GM12892 (cell line): ENCODE measurements at regions not wholly inside any gene's neighbourhood (a gene's known extent, or its start where the extent isn't known, plus 50 kb on each side); places are given as distances from the start of the nearest gene placed in this dataset.
"Not testable (repeated sequence)": the region's sequence is repeated elsewhere in the genome, so short reads cannot be mapped to it uniquely, and the experiment has no call there.

Source experiments
- POLR2A ChIP-seq: IDR thresholded peaks from 2 replicates; pipeline ENCODE4 v1.6.1; 2011; ENCODE audit warnings: low read depth, low read length, control low read depth
- POLR2AphosphoS5 ChIP-seq: IDR thresholded peaks from 2 replicates; pipeline ENCODE4 v1.6.1; 2011; ENCODE audit warnings: low read depth, low read length, control low read depth
- TAF1 ChIP-seq: IDR thresholded peaks from 2 replicates; pipeline ENCODE4 v1.6.1; 2011; ENCODE audit warnings: low read depth, mild to moderate bottlenecking, control low read depth, low read length, borderline replicate concordance

GRCh38 chrX:541006-541405, 89.6 kb upstream of the SHOX start:
- not testable (repeated sequence) for TF ChIP-seq POLR2AphosphoS5, POLR2A, TAF1
